ENCODE measurements at regions not wholly inside any gene's neighbourhood (a gene's known extent, or its start where the extent isn't known, plus 50 kb on each side); places are given as distances from the start of the nearest gene placed in this dataset.

GRCh38 chr6:150689900-150690590 is 90.4 kb downstream of the PLEKHG1 start:
- TF ChIP-seq CTCF (IDR thresholded peaks at IDR 0.05) (no peak), EP300 (IDR thresholded peaks at IDR 0.05) (no peak)

All from gastroesophageal sphincter (tissue), 3 donors.